ENCODE measurements at regions not wholly inside any gene's neighbourhood (a gene's known extent, or its start where the extent isn't known, plus 50 kb on each side); places are given as distances from the start of the nearest gene placed in this dataset.

- no peak overlapping the region for H3K27ac Mint-ChIP-seq
- no peak overlapping the region for H3K4me3 Mint-ChIP-seq
- peaks cover 14% of the 10 kb centered on the region for H3K9me3 Mint-ChIP-seq (ENCODE audit: low read depth)
- H3K4me1 Mint-ChIP-seq = no peaks in the 10 kb centered on the region
- DNase-seq (no peak), ATAC-seq (no peak)
- ChIA-PET POLR2A (no interaction called here), CTCF (no interaction called here)
- H3K36me3 Mint-ChIP-seq (ENCODE audit: low read depth) = no peaks in the 10 kb centered on the region
- intact Hi-C loops (cut with DNase I, micrococcal nuclease) = no loop called here
- no peaks in the 10 kb centered on the region for H3K27me3 Mint-ChIP-seq
These were observed 202.1 kb downstream of the NOVA1 start for GRCh38 chr14:26395726-26396125.

GRCh38 chr14:26394150-26394810 is 203.6 kb downstream of the NOVA1 start:
- Mint-ChIP-seq H3K4me1 (no peaks in the 10 kb centered on the region), H3K9me3 (ENCODE audit: low read depth) (peaks cover 14% of the 10 kb centered on the region), H3K4me3 (no peak overlapping the region), H3K27ac (no peak overlapping the region), H3K27me3 (no peaks in the 10 kb centered on the region), H3K36me3 (ENCODE audit: low read depth) (no peaks in the 10 kb centered on the region)
- CTCF ChIA-PET = interaction anchor here (0.6 to 0.7 kb wide), 3 partner anchors 27 to 1958 kb away, joined by 3 to 4 read pairs (median 4); no protein-coding TSS in a partner anchor
- POLR2A ChIA-PET = no interaction called here
- no peak for DNase-seq
- intact Hi-C loops (cut with DNase I, micrococcal nuclease) = no loop called here
- ATAC-seq = no peak

DNA sequence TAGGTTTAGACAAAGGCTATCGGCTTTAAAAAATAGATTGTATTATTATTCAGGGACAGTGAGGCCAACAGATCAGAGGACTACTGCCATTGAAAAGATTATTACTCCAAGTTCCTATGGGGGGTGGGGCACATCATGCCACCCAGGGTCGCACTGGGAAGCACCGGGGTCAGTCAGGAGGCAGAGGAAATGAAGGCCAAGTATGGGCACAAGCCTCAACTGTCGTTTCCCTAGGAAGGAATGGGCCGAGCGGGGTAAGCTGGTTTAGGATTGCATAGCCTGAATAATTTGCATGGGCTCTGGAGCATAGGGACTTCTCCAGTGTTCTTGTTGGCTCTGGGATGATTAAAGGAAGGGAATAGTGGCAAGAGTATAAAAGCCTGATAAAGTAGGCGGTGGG is 205.3 kb downstream of the NOVA1 start:
- Mint-ChIP-seq H3K27me3 (no peaks in the 10 kb centered on the region), H3K36me3 (ENCODE audit: low read depth) (no peaks in the 10 kb centered on the region), H3K27ac (no peak overlapping the region), H3K4me1 (no peaks in the 10 kb centered on the region), H3K4me3 (no peak overlapping the region), H3K9me3 (ENCODE audit: low read depth) (peaks cover 21% of the 10 kb centered on the region)
- CTCF ChIA-PET = no interaction called here
- ATAC-seq = no peak
- POLR2A ChIA-PET = no interaction called here
- no peak for DNase-seq
- intact Hi-C loops (cut with DNase I, micrococcal nuclease) = no loop called here

DNA sequence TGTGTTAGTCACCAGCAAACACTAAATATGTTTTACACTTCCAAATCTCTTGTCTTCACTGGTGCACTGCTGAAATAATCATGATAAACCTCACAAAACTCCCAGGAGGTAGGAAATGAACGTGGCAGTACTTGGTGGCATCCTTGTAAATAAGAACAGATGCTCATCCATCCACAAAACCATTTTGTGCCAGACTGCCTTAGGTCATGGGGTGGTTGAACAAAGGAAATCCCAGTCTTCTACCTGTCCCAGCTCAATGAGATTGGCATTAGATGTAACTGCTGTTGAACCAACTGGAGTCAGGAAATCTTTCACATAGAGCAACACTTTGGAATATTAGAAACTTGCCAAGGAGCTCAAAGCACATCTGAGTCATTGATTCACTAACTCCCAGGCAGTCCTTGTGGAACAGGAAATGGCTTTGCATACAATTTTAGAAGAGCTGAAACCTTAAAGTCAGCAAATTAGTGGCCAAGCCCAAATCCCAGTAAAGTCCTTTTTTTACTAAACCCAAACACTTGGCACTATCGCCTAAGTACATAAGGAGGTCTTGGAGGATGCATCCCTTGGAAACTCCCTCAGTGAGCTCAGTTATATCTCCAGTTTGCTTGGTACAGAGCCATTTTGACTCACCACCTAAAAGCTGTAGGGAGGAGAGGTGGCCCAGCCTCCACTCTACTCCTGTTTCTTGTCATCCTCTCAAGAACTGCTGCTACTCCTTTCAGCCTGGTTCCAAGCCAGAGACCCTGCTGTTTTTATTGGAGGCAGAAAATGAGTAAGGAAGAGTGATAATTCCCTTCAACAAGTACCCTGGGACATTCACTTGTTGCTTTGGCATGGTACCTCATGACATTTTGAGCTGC is 208.0 kb downstream of the NOVA1 start:
- intact Hi-C loops (cut with DNase I, micrococcal nuclease) = no loop called here
- POLR2A ChIA-PET = interaction anchor here (0.7 kb wide), 1 partner anchor 864 kb away, joined by 3 read pairs; no protein-coding TSS in a partner anchor

DNA sequence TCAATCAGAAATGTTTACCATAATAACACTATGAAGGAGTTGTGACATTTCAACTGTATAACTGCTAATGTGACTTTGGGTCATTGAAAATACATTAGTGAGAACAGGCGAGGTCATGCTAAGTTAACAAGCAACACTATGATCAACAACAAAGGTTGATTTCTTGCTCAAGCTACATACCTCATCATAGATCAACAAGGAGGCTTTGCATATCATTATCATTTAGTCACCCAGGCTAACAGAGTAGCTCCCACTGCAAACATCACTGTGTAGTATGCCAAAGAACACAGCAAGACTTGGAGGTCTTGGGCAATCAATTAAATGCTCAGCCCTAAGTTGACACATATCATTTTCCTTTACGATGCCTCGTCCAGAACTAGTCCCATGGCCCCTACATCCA is 212.5 kb downstream of the NOVA1 start:
- ATAC-seq (no peak), DNase-seq (no peak)
- no peaks in the 10 kb centered on the region for H3K4me1 Mint-ChIP-seq
- no peak overlapping the region for H3K4me3 Mint-ChIP-seq
- peaks cover 10% of the 10 kb centered on the region for H3K9me3 Mint-ChIP-seq (ENCODE audit: low read depth)
- H3K36me3 Mint-ChIP-seq (ENCODE audit: low read depth) = no peaks in the 10 kb centered on the region
- ChIA-PET CTCF (no interaction called here), POLR2A (no interaction called here)
- intact Hi-C loops (cut with DNase I, micrococcal nuclease) = no loop called here
- no peaks in the 10 kb centered on the region for H3K27me3 Mint-ChIP-seq
- H3K27ac Mint-ChIP-seq = no peak overlapping the region

More for the DNA sequence above, 208.0 kb downstream of the NOVA1 start:
- no peaks in the 10 kb centered on the region for H3K36me3 Mint-ChIP-seq (ENCODE audit: low read depth)
- H3K27me3 Mint-ChIP-seq = no peaks in the 10 kb centered on the region
- DNase-seq (no peak), ATAC-seq (no peak)
- H3K4me3 Mint-ChIP-seq = no peak overlapping the region
- H3K9me3 Mint-ChIP-seq (ENCODE audit: low read depth) = peaks cover 23% of the 10 kb centered on the region
- H3K27ac Mint-ChIP-seq = no peak overlapping the region
- H3K4me1 Mint-ChIP-seq = no peaks in the 10 kb centered on the region
- CTCF ChIA-PET = no interaction called here

DNA sequence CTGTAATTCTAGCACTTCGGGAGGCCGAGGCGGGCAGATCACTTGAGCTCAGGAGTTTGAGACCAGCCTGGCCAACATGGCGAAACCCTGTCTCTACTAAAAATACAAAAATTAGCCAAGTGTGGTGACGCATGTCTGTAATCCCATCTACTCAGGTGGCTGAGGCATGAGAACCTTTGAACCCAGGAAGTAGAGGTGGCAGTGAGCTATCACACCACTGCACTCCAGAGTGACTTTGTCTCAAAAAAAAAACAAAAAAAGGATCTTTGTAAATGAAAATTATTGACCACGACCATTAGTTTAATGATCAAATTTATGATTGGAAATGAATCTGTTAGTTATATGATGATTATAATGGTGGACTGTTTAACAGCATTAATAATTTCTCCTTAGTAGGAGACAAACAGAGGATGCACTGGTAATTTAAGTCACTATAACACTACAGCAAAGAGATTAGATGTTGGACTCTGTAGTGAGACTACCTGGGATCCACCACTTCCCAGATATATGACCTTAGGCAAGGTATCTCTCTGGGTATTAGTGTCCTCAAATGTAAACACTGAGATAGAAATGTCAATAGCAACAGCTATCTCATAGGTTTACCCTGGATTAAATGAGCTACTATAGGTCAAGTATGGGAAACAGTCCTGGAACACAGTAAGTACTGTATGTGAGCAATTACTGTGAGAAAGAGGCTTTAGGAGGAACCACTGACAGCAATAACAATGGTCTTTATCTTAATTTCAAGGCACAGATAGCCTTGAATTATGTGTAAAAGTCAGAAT is 214.7 kb downstream of the NOVA1 start:
- intact Hi-C loops (cut with DNase I, micrococcal nuclease) = no loop called here
- ATAC-seq (no peak), DNase-seq (no peak)
- Mint-ChIP-seq H3K36me3 (ENCODE audit: low read depth) (no peaks in the 10 kb centered on the region), H3K27ac (no peak overlapping the region), H3K9me3 (ENCODE audit: low read depth) (peaks cover 5% of the 10 kb centered on the region), H3K4me1 (no peaks in the 10 kb centered on the region), H3K27me3 (no peaks in the 10 kb centered on the region), H3K4me3 (no peak overlapping the region)
- POLR2A ChIA-PET = no interaction called here
- CTCF ChIA-PET = no interaction called here

DNA sequence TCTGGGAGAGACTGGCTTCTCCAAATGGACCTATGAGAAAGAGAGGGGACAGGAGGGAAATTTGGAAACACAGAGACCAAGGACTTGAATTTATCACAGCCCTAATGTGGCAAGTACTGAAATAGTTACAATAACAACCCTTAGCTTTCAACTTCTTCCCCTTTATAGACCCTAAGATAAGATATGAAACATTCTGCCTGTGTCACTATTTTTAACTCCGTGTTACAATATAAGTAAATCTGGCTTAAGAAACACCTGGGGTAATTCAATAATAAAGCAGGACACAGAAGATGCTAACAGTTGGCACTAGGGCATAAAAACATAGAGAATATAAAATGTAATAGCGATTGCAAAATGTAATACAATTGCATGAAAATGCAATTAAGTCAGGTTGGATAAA is 216.4 kb downstream of the NOVA1 start:
- ChIA-PET CTCF (no interaction called here), POLR2A (no interaction called here)
- H3K36me3 Mint-ChIP-seq (ENCODE audit: low read depth) = no peaks in the 10 kb centered on the region
- ATAC-seq (no peak), DNase-seq (no peak)
- H3K27me3 Mint-ChIP-seq = no peaks in the 10 kb centered on the region
- no peak overlapping the region for H3K27ac Mint-ChIP-seq
- H3K4me1 Mint-ChIP-seq = no peaks in the 10 kb centered on the region
- intact Hi-C loops (cut with DNase I, micrococcal nuclease) = no loop called here
- H3K9me3 Mint-ChIP-seq (ENCODE audit: low read depth) = peaks cover 4% of the 10 kb centered on the region
- no peak overlapping the region for H3K4me3 Mint-ChIP-seq

- CTCF ChIA-PET = no interaction called here
- intact Hi-C loops (cut with DNase I, micrococcal nuclease) = no loop called here
- no peak overlapping the region for H3K27ac Mint-ChIP-seq
- no peak overlapping the region for H3K4me3 Mint-ChIP-seq
- DNase-seq (no peak), ATAC-seq (no peak)
- H3K9me3 Mint-ChIP-seq (ENCODE audit: low read depth) = peaks cover 5% of the 10 kb centered on the region
- no peaks in the 10 kb centered on the region for H3K36me3 Mint-ChIP-seq (ENCODE audit: low read depth)
- H3K27me3 Mint-ChIP-seq = no peaks in the 10 kb centered on the region
- POLR2A ChIA-PET = no interaction called here
- no peaks in the 10 kb centered on the region for H3K4me1 Mint-ChIP-seq
These were observed 217.2 kb downstream of the NOVA1 start for GRCh38 chr14:26380637-26381036.

- CTCF ChIA-PET = no interaction called here
- no peaks in the 10 kb centered on the region for H3K4me1 Mint-ChIP-seq
- H3K27me3 Mint-ChIP-seq = no peaks in the 10 kb centered on the region
- no peak overlapping the region for H3K4me3 Mint-ChIP-seq
- POLR2A ChIA-PET = no interaction called here
- peaks cover 5% of the 10 kb centered on the region for H3K9me3 Mint-ChIP-seq (ENCODE audit: low read depth)
- no peak for ATAC-seq
- no peak overlapping the region for H3K27ac Mint-ChIP-seq
- intact Hi-C loops (cut with DNase I, micrococcal nuclease) = no loop called here
- H3K36me3 Mint-ChIP-seq (ENCODE audit: low read depth) = no peaks in the 10 kb centered on the region
- no peak for DNase-seq
These were observed 217.9 kb downstream of the NOVA1 start for GRCh38 chr14:26379951-26380350.

DNA sequence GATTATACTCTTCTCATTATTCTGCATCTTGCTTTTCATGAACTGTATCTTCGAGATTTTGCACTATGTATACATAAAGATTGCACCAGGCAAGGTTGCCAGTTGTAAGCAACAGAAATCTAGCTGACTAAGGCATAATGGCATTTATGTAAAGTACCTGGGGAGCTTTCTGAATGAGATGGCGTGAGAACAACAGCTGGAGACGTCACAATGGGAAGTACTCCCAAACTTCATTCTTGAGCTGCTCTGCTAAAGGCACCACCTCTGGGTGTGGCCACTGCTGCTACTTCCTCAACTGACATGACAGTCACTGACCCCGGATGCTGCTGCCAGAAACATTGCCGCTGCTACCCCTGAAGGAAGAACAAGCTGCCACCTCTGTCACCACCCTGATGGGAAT is 220.7 kb downstream of the NOVA1 start:
- intact Hi-C loops (cut with DNase I, micrococcal nuclease) = no loop called here

GRCh38 chr14:26370115-26370514 is 227.7 kb downstream of the NOVA1 start:
- no peaks in the 10 kb centered on the region for H3K4me1 Mint-ChIP-seq
- DNase-seq (no peak), ATAC-seq (no peak)
- H3K27me3 Mint-ChIP-seq = no peaks in the 10 kb centered on the region
- CTCF ChIA-PET = no interaction called here
- no peaks in the 10 kb centered on the region for H3K36me3 Mint-ChIP-seq (ENCODE audit: low read depth)
- H3K27ac Mint-ChIP-seq = no peak overlapping the region
- intact Hi-C loops (cut with DNase I, micrococcal nuclease) = no loop called here
- POLR2A ChIA-PET = no interaction called here
- H3K4me3 Mint-ChIP-seq = no peak overlapping the region
- H3K9me3 Mint-ChIP-seq (ENCODE audit: low read depth) = peaks cover 3% of the 10 kb centered on the region

More for the DNA sequence above, 220.7 kb downstream of the NOVA1 start:
- POLR2A ChIA-PET = no interaction called here
- H3K27me3 Mint-ChIP-seq = no peaks in the 10 kb centered on the region
- no peaks in the 10 kb centered on the region for H3K4me1 Mint-ChIP-seq
- H3K27ac Mint-ChIP-seq = no peak overlapping the region
- H3K4me3 Mint-ChIP-seq = no peak overlapping the region
- CTCF ChIA-PET = no interaction called here
- H3K9me3 Mint-ChIP-seq (ENCODE audit: low read depth) = peaks cover 5% of the 10 kb centered on the region
- ATAC-seq (no peak), DNase-seq (no peak)
- H3K36me3 Mint-ChIP-seq (ENCODE audit: low read depth) = no peaks in the 10 kb centered on the region

DNA sequence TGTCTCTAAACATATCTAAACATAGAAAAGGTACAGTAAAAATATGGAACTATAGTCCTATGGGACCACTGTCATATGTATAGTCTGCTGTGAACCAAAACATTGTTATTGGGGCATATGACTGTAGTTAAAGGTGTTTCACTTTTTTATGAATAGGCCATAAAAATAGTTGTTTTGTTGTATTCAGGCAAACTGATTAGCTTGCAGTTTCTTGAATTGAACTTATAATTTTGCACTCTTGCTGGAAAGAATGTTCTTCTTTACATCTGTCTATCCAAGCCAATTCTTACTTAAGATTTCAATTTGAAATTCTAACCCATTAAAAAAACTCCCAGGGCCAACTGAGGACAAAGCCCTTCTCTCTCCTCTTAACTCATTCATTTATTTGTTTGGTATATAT is 234.1 kb downstream of the NOVA1 start:
- Mint-ChIP-seq H3K36me3 (ENCODE audit: low read depth) (no peaks in the 10 kb centered on the region), H3K9me3 (ENCODE audit: low read depth) (peaks cover 3% of the 10 kb centered on the region), H3K4me1 (no peaks in the 10 kb centered on the region), H3K27me3 (no peaks in the 10 kb centered on the region), H3K4me3 (no peak overlapping the region), H3K27ac (no peak overlapping the region)
- ChIA-PET CTCF (no interaction called here), POLR2A (no interaction called here)
- no peak for DNase-seq
- intact Hi-C loops (cut with DNase I, micrococcal nuclease) = loop anchor here in 1 of 2 experiments (5.0 kb wide), 1 partner anchor 424 kb away; no protein-coding TSS in a partner anchor
- no peak for ATAC-seq

Data from activated CD4-positive, alpha-beta T cell treated with anti-CD3 and anti-CD28 coated beads for 36 hours (primary cell).